Testis (tissue), 2 donors: ENCODE measurements at regions not wholly inside any gene's neighbourhood (a gene's known extent, or its start where the extent isn't known, plus 50 kb on each side); places are given as distances from the start of the nearest gene placed in this dataset.
A peak's percentile ranks its signal among the peaks of the same experiment; 100 is the strongest.

ENCODE experiments used
- DNase-seq: peaks from one replicate; pipeline ENCODE4 v3.0.0-alpha.2; 2019
- H3K27ac ChIP-seq, 2 donors: fragments of 200-600 bp; sonication (generic); one replicate each; pipeline ENCODE4 v1.5.1; 2019
- H3K27me3 ChIP-seq: fragments of 200-600 bp; sonication (generic); one replicate; pipeline ENCODE4 v1.5.1; 2019
- H3K36me3 ChIP-seq: fragments of 200-600 bp; sonication (generic); one replicate; pipeline ENCODE4 v1.5.1; 2017; ENCODE audit warnings: low read depth; ENCODE audit errors: missing control alignments
- H3K4me1 ChIP-seq: fragments of 200-600 bp; sonication (generic); one replicate; pipeline ENCODE4 v1.5.1; 2019
- H3K4me3 ChIP-seq, 2 donors: fragments of 200-600 bp; sonication (generic); one replicate each; pipeline ENCODE4 v1.5.1; 2017 to 2019
- H3K9me3 ChIP-seq: fragments of 200-600 bp; sonication (generic); one replicate; pipeline ENCODE4 v1.5.1; 2017
- POLR2A ChIP-seq: fragments of 450-650 bp; IDR thresholded peaks from one replicate; pipeline ENCODE4 v1.6.1; 2017; ENCODE audit warnings: antibody characterized with exemption, mild to moderate bottlenecking, moderate library complexity
- WGBS, 2 donors: methylation state at CpG; one replicate each; pipeline ENCODE4 v1.1.5; 2018; 5-methylcytosine and 5-hydroxymethylcytosine counted together
- intact Hi-C: fragments of 100-400 bp; cut with DNase I; formaldehyde crosslinking; loops from one replicate; pipeline ENCODE4 v1.15.1; 2023; ENCODE audit warnings: low total_unique reads
- TF ChIP-seq, protein P1 (sequence below), 3 experiments: fragments of 450-650 bp in 2 of 3; fragments of 200-600 bp in 1 of 3; sonication (generic) in 1 of 3; IDR thresholded peaks; one replicate each; pipeline ENCODE4 v1.5.1; 2016 to 2019; ENCODE audit warnings: antibody characterized with exemption in 3 of 3, mild to moderate bottlenecking in 2 of 3, moderate library complexity in 1 of 3

DNA sequence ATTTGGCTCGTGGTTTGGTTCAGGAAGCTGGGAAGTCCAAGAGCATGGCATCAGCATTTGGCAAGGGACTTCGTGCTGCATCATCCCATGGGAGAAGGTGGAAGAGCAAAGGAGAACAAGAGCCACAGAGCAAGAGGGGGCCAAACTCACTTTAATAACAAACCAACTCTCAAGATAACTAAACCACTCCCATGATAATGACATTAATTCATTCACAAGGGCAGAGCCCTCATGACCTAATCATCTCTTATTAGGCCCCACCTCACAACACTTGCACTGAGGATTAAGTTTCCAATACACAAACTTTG lies 113.4 kb upstream of the ATXN3L start:
- peak overlapping the region in 1 of 2 donors; percentile 41 for H3K27ac ChIP-seq
- 42 to 44% methylated on average over 2 of the region's 2 CpGs for WGBS, 2 donors
- no peak for TF ChIP-seq POLR2A
- TF ChIP-seq, protein P1, sequence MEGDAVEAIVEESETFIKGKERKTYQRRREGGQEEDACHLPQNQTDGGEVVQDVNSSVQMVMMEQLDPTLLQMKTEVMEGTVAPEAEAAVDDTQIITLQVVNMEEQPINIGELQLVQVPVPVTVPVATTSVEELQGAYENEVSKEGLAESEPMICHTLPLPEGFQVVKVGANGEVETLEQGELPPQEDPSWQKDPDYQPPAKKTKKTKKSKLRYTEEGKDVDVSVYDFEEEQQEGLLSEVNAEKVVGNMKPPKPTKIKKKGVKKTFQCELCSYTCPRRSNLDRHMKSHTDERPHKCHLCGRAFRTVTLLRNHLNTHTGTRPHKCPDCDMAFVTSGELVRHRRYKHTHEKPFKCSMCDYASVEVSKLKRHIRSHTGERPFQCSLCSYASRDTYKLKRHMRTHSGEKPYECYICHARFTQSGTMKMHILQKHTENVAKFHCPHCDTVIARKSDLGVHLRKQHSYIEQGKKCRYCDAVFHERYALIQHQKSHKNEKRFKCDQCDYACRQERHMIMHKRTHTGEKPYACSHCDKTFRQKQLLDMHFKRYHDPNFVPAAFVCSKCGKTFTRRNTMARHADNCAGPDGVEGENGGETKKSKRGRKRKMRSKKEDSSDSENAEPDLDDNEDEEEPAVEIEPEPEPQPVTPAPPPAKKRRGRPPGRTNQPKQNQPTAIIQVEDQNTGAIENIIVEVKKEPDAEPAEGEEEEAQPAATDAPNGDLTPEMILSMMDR (IDR thresholded peaks at IDR 0.05) = no peak
- no peak overlapping the region for H3K4me3 ChIP-seq
- intact Hi-C loops = no loop called here
- DNase-seq = no peak
- no peaks in the 10 kb centered on the region for H3K4me1 ChIP-seq
- H3K27me3 ChIP-seq = no peaks in the 10 kb centered on the region
- H3K9me3 ChIP-seq = no peaks in the 10 kb centered on the region
- H3K36me3 ChIP-seq = no peaks in the 10 kb centered on the region

DNA sequence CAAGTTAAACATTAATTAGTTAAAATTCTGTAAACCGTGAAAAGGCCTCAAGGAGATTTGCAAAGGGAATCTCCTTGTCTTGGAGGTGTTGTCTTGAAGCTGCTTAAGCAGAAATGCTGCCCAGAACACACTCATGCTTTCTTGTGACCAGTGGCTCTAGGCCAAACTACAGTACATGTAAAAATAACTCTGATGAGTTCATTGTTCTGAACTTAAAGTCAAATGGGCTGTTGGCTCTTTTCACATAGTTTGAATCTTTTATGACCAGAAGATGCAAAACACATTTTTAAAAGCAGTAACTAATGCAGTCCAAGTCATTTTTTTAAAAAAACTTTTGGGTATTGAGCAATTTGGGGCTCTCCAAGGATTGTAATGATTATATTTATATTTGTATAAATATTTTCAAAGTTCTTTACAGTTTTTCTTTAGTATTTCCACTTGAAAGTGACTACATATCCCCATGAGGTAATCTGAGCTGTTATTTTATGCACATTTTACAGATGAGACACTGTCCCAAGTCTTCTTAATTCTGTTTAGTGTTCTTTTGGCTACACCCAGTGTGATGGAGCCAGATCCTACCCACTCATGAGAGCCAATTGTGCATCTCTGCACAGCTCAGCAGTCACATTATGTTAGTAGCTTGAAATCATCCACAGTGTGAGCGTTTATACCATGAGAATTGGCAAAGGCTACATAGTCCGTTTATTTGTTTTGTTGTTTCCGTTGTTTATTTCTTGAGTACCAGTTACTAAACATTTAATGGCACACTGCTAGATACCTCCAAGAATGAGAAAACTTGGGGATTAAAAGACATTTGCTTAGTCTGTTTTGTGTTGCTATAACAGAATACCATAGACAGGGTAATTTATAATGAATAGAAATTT lies 112.8 kb upstream of the ATXN3L start:
- Histone ChIP-seq H3K9me3 (no peaks in the 10 kb centered on the region), H3K27me3 (no peaks in the 10 kb centered on the region), H3K4me1 (no peaks in the 10 kb centered on the region), H3K36me3 (no peaks in the 10 kb centered on the region), H3K27ac (peak overlapping the region; percentile 11 to 45), H3K4me3 (no peak overlapping the region)
- intact Hi-C loops = no loop called here
- no peak for TF ChIP-seq POLR2A
- TF ChIP-seq, protein P1 (IDR thresholded peaks at IDR 0.05) = no peak
- DNase-seq = peak; percentile 64
- WGBS, 2 donors = 48 to 56% methylated on average over 4 of the region's 4 CpGs

DNA sequence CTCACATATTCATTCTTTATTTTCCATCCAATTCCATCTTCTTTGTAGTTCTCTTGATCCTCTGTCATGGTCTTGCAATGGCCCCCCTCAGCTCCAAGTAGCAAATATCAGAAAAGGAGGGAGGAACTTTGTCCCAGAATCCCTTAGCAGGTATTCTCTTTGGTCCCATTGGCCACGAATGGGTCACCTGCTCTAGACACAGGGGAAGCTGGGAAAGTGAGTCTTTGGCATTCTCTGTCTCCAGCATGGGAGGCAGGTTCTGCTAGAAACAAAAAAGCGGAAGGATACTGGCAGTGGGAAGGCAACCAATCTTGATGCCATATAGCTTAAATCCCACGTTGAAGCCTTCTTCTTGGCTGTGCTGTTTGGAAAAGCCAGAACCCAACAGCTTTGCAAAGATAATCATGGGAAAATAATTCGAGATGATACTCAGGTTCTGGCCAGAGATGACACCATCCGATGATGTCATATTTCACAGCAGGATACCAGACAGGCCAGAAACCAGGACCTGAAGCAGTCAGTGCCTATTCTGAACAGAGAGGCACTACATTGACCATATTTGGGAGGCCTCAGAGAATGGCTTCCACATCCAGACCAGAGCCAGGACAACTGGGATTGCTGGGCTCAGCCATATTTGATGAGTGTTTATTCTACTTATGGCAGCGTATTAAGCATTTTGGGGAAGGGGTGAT lies 110.4 kb upstream of the ATXN3L start:
- TF ChIP-seq POLR2A = no peak
- TF ChIP-seq, protein P1 (IDR thresholded peaks at IDR 0.05) = no peak
- intact Hi-C loops = no loop called here
- no peak for DNase-seq
- Histone ChIP-seq H3K27me3 (no peaks in the 10 kb centered on the region), H3K27ac (no peak overlapping the region), H3K9me3 (no peaks in the 10 kb centered on the region), H3K4me3 (no peak overlapping the region), H3K4me1 (no peaks in the 10 kb centered on the region), H3K36me3 (no peaks in the 10 kb centered on the region)
- 87 to 89% methylated on average over 6 of the region's 6 CpGs for whole genome bisulfite sequencing, 2 donors

DNA sequence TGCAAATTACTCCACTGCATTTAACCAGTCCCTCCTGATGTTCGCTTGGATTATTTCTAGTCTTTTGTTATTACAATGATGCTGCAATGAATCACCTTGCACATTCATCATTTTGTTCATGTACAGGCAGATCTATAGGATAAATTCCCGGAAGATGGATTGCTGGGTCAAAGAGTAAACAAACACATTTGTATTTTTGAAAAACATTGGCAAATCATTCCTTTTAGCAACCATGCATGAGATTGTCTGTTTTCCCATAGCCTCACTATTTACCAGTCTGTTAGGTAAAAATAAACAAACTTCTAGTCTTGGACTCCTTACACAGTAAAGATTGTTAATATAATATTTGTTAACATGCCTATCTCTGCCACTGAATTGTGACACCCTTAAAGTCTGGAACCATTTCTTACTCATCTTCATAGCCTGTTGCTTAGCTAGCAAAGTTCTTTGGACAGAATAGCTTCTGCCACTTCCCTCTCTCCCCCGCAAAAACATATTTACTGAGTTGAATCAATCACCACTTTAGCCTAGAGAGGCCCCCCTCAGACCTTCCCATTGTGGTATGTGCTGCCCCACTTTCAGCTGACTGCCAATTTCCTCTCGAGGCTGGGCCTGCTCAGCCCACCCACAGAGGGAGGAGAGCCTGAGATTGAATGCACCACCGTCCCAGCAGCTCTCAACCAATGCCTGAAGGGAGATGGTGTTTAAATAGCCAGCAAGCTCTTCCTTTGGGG lies 108.4 kb upstream of the ATXN3L start:
- WGBS, 2 donors = 53 to 66% methylated on average over 3 to 5 of the region's 5 CpGs
- no peaks in the 10 kb centered on the region for H3K4me1 ChIP-seq
- no peak for TF ChIP-seq POLR2A
- TF ChIP-seq, protein P1 (IDR thresholded peaks at IDR 0.05) = no peak
- H3K9me3 ChIP-seq = no peaks in the 10 kb centered on the region
- no peaks in the 10 kb centered on the region for H3K27me3 ChIP-seq
- DNase-seq = no peak
- no peak overlapping the region for H3K27ac ChIP-seq
- no peaks in the 10 kb centered on the region for H3K36me3 ChIP-seq
- H3K4me3 ChIP-seq = no peak overlapping the region
- intact Hi-C loops = no loop called here
